ENCODE measurements at regions not wholly inside any gene's neighbourhood (a gene's known extent, or its start where the extent isn't known, plus 50 kb on each side); places are given as distances from the start of the nearest gene placed in this dataset.

DNA sequence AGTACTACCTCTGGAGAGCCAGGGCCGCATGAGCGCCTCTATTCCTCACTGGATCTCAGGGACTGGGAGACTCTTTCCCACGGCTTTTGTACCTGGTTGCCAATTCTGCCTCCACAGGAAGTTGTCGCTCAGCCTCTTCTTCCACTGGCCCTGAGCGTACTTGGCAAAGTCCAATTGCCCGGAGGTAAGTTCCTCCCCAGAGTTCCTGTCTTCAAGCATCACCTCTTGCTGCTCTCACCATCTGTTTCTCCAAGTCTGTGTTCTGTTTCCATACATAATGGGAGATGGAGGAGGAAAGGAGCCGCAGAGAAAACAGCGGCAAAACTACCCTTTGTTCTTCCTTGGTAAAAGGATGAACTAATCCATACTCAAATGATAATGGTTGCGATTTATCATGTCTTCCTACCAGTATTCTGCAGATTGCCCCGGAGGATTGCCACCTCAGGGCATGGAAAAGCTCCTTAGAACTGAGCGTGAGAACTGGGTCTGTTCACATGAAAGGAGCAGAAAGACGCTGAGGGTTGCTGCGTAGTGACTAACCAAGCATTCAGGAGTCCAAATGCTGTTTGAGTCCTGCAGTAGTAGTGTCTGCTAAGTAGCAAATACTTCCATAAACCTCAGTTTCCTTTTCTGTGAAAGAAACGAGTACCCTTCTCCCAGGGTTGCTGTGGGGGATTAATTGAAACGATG, 170.2 kb upstream of the GLI3 start:
- Mint-ChIP-seq H3K27ac (no peak overlapping the region), H3K27me3 (ENCODE audit: low read depth) (no peaks in the 10 kb centered on the region), H3K4me3 (no peak overlapping the region), H3K36me3 (ENCODE audit: insufficient read depth in 1 of 3, low read depth in 3 of 3) (no peaks in the 10 kb centered on the region), H3K4me1 (peaks cover 0 to 3% of the 10 kb centered on the region in 2 experiments; a peak in 2 of 4 replicates), H3K9me3 (no peaks in the 10 kb centered on the region; a peak in 1 of 5 replicates)
- no peaks in the 10 kb centered on the region for H3K9me3 ChIP-seq (ENCODE audit: control insufficient read depth, low read depth, low read length)
- no peak for DNase-seq
- H3K27ac ChIP-seq (ENCODE audit: insufficient read length, low read depth, low read length): no peak overlapping the region
- H3K23ac ChIP-seq (ENCODE audit: insufficient read length, low read depth, low read length): no peak overlapping the region
- H3K56ac ChIP-seq (ENCODE audit: insufficient read length, low read depth, low read length): no peak overlapping the region
- H3K9ac ChIP-seq (ENCODE audit: extremely low read depth, insufficient read length, low read length): no peak overlapping the region
- no peak overlapping the region for H4K8ac ChIP-seq (replicated peaks; ENCODE audit: insufficient read length, low read depth, low read length)
- no peaks in the 10 kb centered on the region for H3K79me1 ChIP-seq (ENCODE audit: insufficient read depth, low read depth, low read length, poor library complexity, severe bottlenecking)
- TF ChIP-seq, protein P1, sequence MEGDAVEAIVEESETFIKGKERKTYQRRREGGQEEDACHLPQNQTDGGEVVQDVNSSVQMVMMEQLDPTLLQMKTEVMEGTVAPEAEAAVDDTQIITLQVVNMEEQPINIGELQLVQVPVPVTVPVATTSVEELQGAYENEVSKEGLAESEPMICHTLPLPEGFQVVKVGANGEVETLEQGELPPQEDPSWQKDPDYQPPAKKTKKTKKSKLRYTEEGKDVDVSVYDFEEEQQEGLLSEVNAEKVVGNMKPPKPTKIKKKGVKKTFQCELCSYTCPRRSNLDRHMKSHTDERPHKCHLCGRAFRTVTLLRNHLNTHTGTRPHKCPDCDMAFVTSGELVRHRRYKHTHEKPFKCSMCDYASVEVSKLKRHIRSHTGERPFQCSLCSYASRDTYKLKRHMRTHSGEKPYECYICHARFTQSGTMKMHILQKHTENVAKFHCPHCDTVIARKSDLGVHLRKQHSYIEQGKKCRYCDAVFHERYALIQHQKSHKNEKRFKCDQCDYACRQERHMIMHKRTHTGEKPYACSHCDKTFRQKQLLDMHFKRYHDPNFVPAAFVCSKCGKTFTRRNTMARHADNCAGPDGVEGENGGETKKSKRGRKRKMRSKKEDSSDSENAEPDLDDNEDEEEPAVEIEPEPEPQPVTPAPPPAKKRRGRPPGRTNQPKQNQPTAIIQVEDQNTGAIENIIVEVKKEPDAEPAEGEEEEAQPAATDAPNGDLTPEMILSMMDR (conservative IDR thresholded peaks at IDR 0.05): no peak
- no peak overlapping the region for H2BK120ac ChIP-seq (ENCODE audit: low read depth, low read length, poor library complexity, severe bottlenecking)
- H2AK5ac ChIP-seq (ENCODE audit: insufficient read length, low read length): no peak overlapping the region
- no peak overlapping the region for H3K4me2 ChIP-seq (ENCODE audit: insufficient read depth, insufficient read length, low read length)
- H3K4me1 ChIP-seq (ENCODE audit: insufficient read depth, low read length): no peaks in the 10 kb centered on the region
- no peak overlapping the region for H3K14ac ChIP-seq (ENCODE audit: insufficient read depth, low read length)
- no peaks in the 10 kb centered on the region for H3K79me2 ChIP-seq (ENCODE audit: insufficient read depth, low read length)
- no peak overlapping the region for H2AFZ ChIP-seq (ENCODE audit: low read length)
- H4K5ac ChIP-seq (ENCODE audit: insufficient read length, low read depth, low read length): no peak overlapping the region
- H2BK20ac ChIP-seq (ENCODE audit: low read depth, low read length, poor library complexity, severe bottlenecking): no peak overlapping the region
- no peak overlapping the region for H3T11ph ChIP-seq (ENCODE audit: low read length)
- no peak overlapping the region for H2BK12ac ChIP-seq (ENCODE audit: insufficient read length, low read depth, low read length)
- no peak overlapping the region for H3K4ac ChIP-seq (ENCODE audit: low read depth, low read length)
- H2BK5ac ChIP-seq (ENCODE audit: insufficient read length, low read length): no peak overlapping the region
- H4K20me1 ChIP-seq (ENCODE audit: control insufficient read depth, insufficient read depth, insufficient read length): no peaks in the 10 kb centered on the region
- no peak overlapping the region for H3K18ac ChIP-seq (ENCODE audit: insufficient read length, low read depth, low read length)
- no peaks in the 10 kb centered on the region for H3K27me3 ChIP-seq (ENCODE audit: insufficient read depth, low read length)
- no peak overlapping the region for H4K91ac ChIP-seq (ENCODE audit: insufficient read length, low read depth, low read length)
- no CpG with 5 or more reads among the region's 15 CpGs for WGBS (ENCODE audit: extremely low coverage, insufficient read length, low lambda C conversion rate)
- H2BK15ac ChIP-seq (ENCODE audit: low read depth, low read length): no peak overlapping the region
- H3K23me2 ChIP-seq (ENCODE audit: insufficient read length, low read depth, low read length, poor library complexity, severe bottlenecking): no peaks in the 10 kb centered on the region
